GM23338 (cell line): ENCODE measurements at regions not wholly inside any gene's neighbourhood (a gene's known extent, or its start where the extent isn't known, plus 50 kb on each side); places are given as distances from the start of the nearest gene placed in this dataset.

Experiments
- ATAC-seq: fragments of 200-7000 bp; cut with Tn5 transposase; 3 replicates; pipeline ENCODE4 v1.9.1; 2020
- DNase-seq: peaks from one replicate; pipeline ENCODE4 v3.0.0-alpha.2; 2015; ENCODE audit warnings: low spot score
- H2AFZ ChIP-seq: fragments of 200-600 bp; sonication (generic); 2 replicates; pipeline ENCODE4 v1.8.0; 2016; ENCODE audit warnings: antibody characterized with exemption, mild to moderate bottlenecking, moderate library complexity
- H3F3A ChIP-seq: fragments of 200-600 bp; sonication (generic); replicated peaks from 2 replicates; pipeline ENCODE4 v1.8.0; 2017; ENCODE audit warnings: antibody characterized with exemption, mixed run types, low read depth
- H3K27ac ChIP-seq: fragments of 200-600 bp; sonication (generic); 2 replicates; pipeline ENCODE4 v1.6.1; 2016; ENCODE audit warnings: low read depth
- H3K27me3 ChIP-seq: fragments of 200-600 bp; sonication (generic); 2 replicates; pipeline ENCODE4 v1.8.0; 2016; ENCODE audit warnings: mild to moderate bottlenecking, mixed run types, moderate library complexity; ENCODE audit not compliant: insufficient read depth
- H3K36me3 ChIP-seq: fragments of 200-600 bp; sonication (generic); 2 replicates; pipeline ENCODE4 v1.8.0; 2016; ENCODE audit warnings: mild to moderate bottlenecking; ENCODE audit not compliant: insufficient read depth
- H3K4me1 ChIP-seq: fragments of 200-600 bp; sonication (generic); 2 replicates; pipeline ENCODE4 v1.8.0; 2016; ENCODE audit warnings: mild to moderate bottlenecking, moderate library complexity; ENCODE audit not compliant: insufficient read depth
- H3K4me2 ChIP-seq: fragments of 200-600 bp; sonication (generic); 2 replicates; pipeline ENCODE4 v1.7.1; 2017; ENCODE audit warnings: mixed run types
- H3K4me3 ChIP-seq: fragments of 200-600 bp; sonication (generic); 2 replicates; pipeline ENCODE4 v1.6.1; 2016; ENCODE audit warnings: mixed run types
- H3K79me2 ChIP-seq: fragments of 200-600 bp; sonication (generic); replicated peaks from 2 replicates; pipeline ENCODE4 v1.8.0; 2017; ENCODE audit warnings: mild to moderate bottlenecking; ENCODE audit not compliant: insufficient read depth
- H3K9me2 ChIP-seq: fragments of 200-600 bp; sonication (generic); 2 replicates; pipeline ENCODE4 v1.8.0; 2017; ENCODE audit not compliant: insufficient read depth
- H4K20me1 ChIP-seq: fragments of 200-600 bp; sonication (generic); replicated peaks from 2 replicates; pipeline ENCODE4 v1.8.0; 2017; ENCODE audit warnings: mild to moderate bottlenecking; ENCODE audit not compliant: insufficient read depth
- H3K27ac Mint-ChIP-seq: 2 replicates; pipeline ENCODE4 v1.8.0; 2020; ENCODE audit warnings: inconsistent platforms, mild to moderate bottlenecking, moderate library complexity, mixed read lengths
- H3K27me3 Mint-ChIP-seq: 3 replicates; pipeline ENCODE4 v1.8.0; 2022; ENCODE audit warnings: low read depth, mild to moderate bottlenecking, moderate library complexity, mixed read lengths, inconsistent platforms; ENCODE audit not compliant: insufficient read depth, poor library complexity
- H3K36me3 Mint-ChIP-seq: 3 replicates; pipeline ENCODE4 v1.8.0; 2021; ENCODE audit warnings: low read depth, mild to moderate bottlenecking, inconsistent platforms, moderate library complexity, mixed read lengths
- H3K4me1 Mint-ChIP-seq: 3 replicates; pipeline ENCODE4 v1.8.0; 2020; ENCODE audit warnings: mild to moderate bottlenecking, inconsistent platforms, mixed read lengths
- H3K4me3 Mint-ChIP-seq: 3 replicates; pipeline ENCODE4 v1.8.0; 2021; ENCODE audit warnings: moderate library complexity, mild to moderate bottlenecking, inconsistent platforms, mixed read lengths
- H3K9me3 Mint-ChIP-seq: 3 replicates; pipeline ENCODE4 v1.8.0; 2020; ENCODE audit warnings: moderate library complexity, mild to moderate bottlenecking, inconsistent platforms, mixed read lengths
- CREB1 ChIP-seq: fragments of 250-450 bp; sonication (Bioruptor Pico); IDR thresholded peaks from 2 replicates; pipeline ENCODE4 v1.5.0; 2020; ENCODE audit warnings: low read depth, mild to moderate bottlenecking, moderate library complexity
- CTCF ChIP-seq, 2 experiments: fragments of 200-600 bp in 1 of 2; sonication (generic) in 1 of 2; conservative IDR thresholded peaks; 2 replicates each; pipeline versions ENCODE4 v1.5.1 to v1.6.1; 2016 to 2017; ENCODE audit warnings: antibody characterized with exemption in 2 of 2, low read depth in 2 of 2, mild to moderate bottlenecking in 2 of 2, moderate library complexity in 1 of 2
- ETS1 ChIP-seq: IDR thresholded peaks from 2 replicates; pipeline ENCODE4 v1.6.1; 2016; ENCODE audit warnings: antibody characterized with exemption
- EZH2 ChIP-seq: fragments of 200-600 bp; sonication (generic); IDR thresholded peaks from one replicate; pipeline ENCODE4 v1.8.0; 2017; ENCODE audit warnings: antibody characterized with exemption, mild to moderate bottlenecking, low read depth; ENCODE audit not compliant: unreplicated experiment
- EZH2phosphoT487 ChIP-seq: fragments of 200-600 bp; sonication (generic); IDR thresholded peaks from one replicate; pipeline ENCODE4 v1.8.1; 2018; ENCODE audit warnings: antibody characterized with exemption; ENCODE audit not compliant: unreplicated experiment
- JUNB ChIP-seq: IDR thresholded peaks from one replicate; pipeline ENCODE4 v1.6.1; 2016; ENCODE audit warnings: antibody characterized with exemption; ENCODE audit not compliant: unreplicated experiment
- NANOG ChIP-seq: IDR thresholded peaks from 2 replicates; pipeline ENCODE4 v1.6.1; 2016; ENCODE audit warnings: antibody characterized with exemption, borderline replicate concordance
- POLR2AphosphoS5 ChIP-seq: IDR thresholded peaks from 2 replicates; pipeline ENCODE4 v1.6.1; 2016; ENCODE audit warnings: antibody characterized with exemption, low read depth
- REST ChIP-seq: IDR thresholded peaks from one replicate; pipeline ENCODE4 v1.6.1; 2018; ENCODE audit warnings: antibody characterized with exemption; ENCODE audit not compliant: unreplicated experiment
- STAT1 ChIP-seq: IDR thresholded peaks from one replicate; pipeline ENCODE4 v1.6.1; 2016; ENCODE audit warnings: antibody characterized with exemption; ENCODE audit not compliant: unreplicated experiment
- ZNF114 ChIP-seq: fragments of 250-450 bp; sonication (Bioruptor Pico); IDR thresholded peaks from 2 replicates; pipeline ENCODE4 v1.5.0; 2020; ENCODE audit warnings: mild to moderate bottlenecking, moderate library complexity
- ZNF331 ChIP-seq: fragments of 250-450 bp; sonication (Bioruptor Pico); IDR thresholded peaks from 2 replicates; pipeline ENCODE4 v1.5.0; 2020; ENCODE audit warnings: low read depth, mild to moderate bottlenecking, moderate library complexity

- TF ChIP-seq ETS1 (no peak), CTCF (conservative IDR thresholded peaks at IDR 0.05; ENCODE audit: low read depth in 2 of 2) (no peak), CREB1 (CRISPR knock-in tag) (no peak), EZH2phosphoT487 (no peak), ZNF114 (CRISPR knock-in tag) (no peak), POLR2AphosphoS5 (no peak), REST (no peak), JUNB (no peak), NANOG (no peak), EZH2 (no peak), ZNF331 (CRISPR knock-in tag) (no peak), STAT1 (no peak)
These were observed 88.1 kb downstream of the CCDC34 start (continued) for GRCh38 chr11:27274854-27275395.

GRCh38 chr11:27266125-27266524, 96.9 kb downstream of the CCDC34 start:
- ATAC-seq, result no peak
- Histone ChIP-seq H3F3A (no peaks in the 10 kb centered on the region), H3K9me2 (0 out of 2 replicates have a peak, but pooled peaks cover 5% of the 10 kb centered on the region), H3K79me2 (no peaks in the 10 kb centered on the region), H3K4me1 (0 out of 2 replicates have a peak, but pooled peaks cover 1% of the 10 kb centered on the region), H3K27me3 (no peaks in the 10 kb centered on the region), H4K20me1 (no peaks in the 10 kb centered on the region), H3K36me3 (no peaks in the 10 kb centered on the region), H3K4me3 (no peak overlapping the region), H2AFZ (no peak overlapping the region), H3K27ac (no peak overlapping the region), H3K4me2 (no peak overlapping the region)
- H3K27me3 Mint-ChIP-seq, result peaks cover 3% of the 10 kb centered on the region
- DNase-seq, result no peak
- peaks cover 3% of the 10 kb centered on the region; the same call in 1 of the 3 replicates for H3K9me3 Mint-ChIP-seq
- H3K27ac Mint-ChIP-seq, result no peak overlapping the region
- H3K4me1 Mint-ChIP-seq, result no peaks in the 10 kb centered on the region
- H3K4me3 Mint-ChIP-seq, result no peak overlapping the region
- H3K36me3 Mint-ChIP-seq, result no peaks in the 10 kb centered on the region
- TF ChIP-seq ZNF114 (CRISPR knock-in tag) (no peak), ZNF331 (CRISPR knock-in tag) (no peak), CREB1 (CRISPR knock-in tag) (no peak), STAT1 (no peak), REST (no peak), ETS1 (no peak), NANOG (no peak), JUNB (no peak), EZH2phosphoT487 (no peak), CTCF (conservative IDR thresholded peaks at IDR 0.05; ENCODE audit: low read depth in 2 of 2) (no peak), EZH2 (no peak)
